ENCODE measurements at regions not wholly inside any gene's neighbourhood (a gene's known extent, or its start where the extent isn't known, plus 50 kb on each side); places are given as distances from the start of the nearest gene placed in this dataset.

DNA sequence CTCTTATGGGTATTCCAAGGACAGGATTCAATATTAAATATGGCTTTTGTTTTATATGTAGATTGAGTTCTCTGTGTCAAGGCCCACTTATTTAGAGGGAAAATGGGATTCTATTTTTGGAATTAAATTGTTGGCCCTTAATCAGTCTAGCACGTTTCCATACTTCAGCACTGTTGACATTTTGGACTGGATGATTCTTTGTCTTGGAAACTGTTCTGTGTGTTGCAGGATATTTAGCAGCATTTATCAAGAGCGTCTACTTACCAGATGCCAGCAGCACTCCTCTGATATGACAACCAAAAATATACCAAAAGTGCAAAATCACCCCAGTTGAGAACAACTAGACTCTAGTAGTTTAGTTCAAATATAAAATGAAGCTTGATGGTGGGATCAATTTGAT is 1027.0 kb upstream of the COX7C start:
- TF ChIP-seq, protein P1, sequence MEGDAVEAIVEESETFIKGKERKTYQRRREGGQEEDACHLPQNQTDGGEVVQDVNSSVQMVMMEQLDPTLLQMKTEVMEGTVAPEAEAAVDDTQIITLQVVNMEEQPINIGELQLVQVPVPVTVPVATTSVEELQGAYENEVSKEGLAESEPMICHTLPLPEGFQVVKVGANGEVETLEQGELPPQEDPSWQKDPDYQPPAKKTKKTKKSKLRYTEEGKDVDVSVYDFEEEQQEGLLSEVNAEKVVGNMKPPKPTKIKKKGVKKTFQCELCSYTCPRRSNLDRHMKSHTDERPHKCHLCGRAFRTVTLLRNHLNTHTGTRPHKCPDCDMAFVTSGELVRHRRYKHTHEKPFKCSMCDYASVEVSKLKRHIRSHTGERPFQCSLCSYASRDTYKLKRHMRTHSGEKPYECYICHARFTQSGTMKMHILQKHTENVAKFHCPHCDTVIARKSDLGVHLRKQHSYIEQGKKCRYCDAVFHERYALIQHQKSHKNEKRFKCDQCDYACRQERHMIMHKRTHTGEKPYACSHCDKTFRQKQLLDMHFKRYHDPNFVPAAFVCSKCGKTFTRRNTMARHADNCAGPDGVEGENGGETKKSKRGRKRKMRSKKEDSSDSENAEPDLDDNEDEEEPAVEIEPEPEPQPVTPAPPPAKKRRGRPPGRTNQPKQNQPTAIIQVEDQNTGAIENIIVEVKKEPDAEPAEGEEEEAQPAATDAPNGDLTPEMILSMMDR (IDR thresholded peaks at IDR 0.05; ENCODE audit: control insufficient read depth, extremely low read depth, insufficient read depth), result no peak
- H3K4me3 ChIP-seq (ENCODE audit: low read depth, low read length), result no peak overlapping the region
- no peak for DNase-seq (ENCODE audit: low read depth)

DNA sequence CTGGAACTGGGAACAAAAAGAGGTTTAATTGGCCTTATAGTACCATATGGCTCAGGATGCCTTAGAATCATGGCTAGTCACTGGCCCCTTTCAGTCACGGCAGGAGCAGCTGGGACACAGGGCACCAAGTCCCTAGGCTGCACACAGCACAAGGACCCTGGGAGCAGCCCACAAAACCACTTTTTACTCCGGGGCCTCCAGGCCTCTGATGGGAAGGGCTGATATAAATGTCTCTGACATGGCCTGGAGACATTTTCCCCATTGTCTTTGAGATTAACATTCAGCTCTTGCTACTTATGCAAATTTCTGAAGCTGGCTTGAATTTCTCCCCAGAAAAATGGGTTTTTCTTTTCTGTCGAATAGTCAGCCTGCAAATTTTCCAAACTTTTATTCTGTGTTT is 1026.4 kb upstream of the COX7C start:
- no peak overlapping the region for H3K4me3 ChIP-seq (ENCODE audit: low read depth, low read length)
- no peak for DNase-seq (ENCODE audit: low read depth)
- TF ChIP-seq, protein P1 (IDR thresholded peaks at IDR 0.05; ENCODE audit: control insufficient read depth, extremely low read depth, insufficient read depth), result no peak

DNA sequence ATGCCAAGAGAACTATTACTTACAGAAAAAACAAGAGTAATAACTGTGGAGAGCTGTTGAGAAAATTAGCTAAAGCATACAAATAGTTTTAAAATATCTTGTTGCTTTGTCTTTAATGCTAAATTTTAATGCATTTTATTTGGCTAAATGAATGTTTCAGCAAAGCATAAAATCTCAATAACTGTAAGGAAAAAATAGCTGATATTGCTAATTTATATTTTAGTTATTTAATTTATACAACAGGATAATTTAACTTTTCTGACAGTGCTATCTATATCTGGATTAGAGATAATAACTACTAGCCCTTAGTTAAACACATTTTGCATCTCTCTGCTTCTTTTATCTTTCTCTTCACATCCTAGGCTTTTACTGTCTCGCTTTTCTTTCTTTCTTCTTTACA is 1014.9 kb upstream of the COX7C start:
- TF ChIP-seq, protein P1 (IDR thresholded peaks at IDR 0.05; ENCODE audit: control insufficient read depth, extremely low read depth, insufficient read depth), result no peak
- no peak for DNase-seq (ENCODE audit: low read depth)

DNA sequence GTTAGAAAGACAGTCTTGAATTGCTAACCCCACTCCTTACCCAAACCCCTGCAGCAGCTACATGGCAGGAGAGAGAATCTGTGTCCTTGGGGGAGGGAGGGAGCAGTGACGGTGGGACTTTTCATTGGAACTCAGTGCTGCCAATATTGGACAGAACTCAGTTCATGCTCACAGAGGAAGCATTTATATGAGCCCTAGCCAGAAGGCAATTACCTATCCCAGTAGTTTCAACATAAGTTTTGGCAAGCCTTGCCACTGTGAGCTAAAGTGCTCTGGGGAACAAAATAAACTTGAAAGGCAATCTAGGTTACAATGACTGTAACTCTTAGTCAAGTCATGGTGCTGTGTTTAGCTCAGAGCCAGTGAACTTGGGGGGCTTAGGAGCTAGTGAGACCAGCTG is 1013.4 kb upstream of the COX7C start:
- DNase-seq (ENCODE audit: low read depth), result peak; percentile 41
- H3K4me3 ChIP-seq (ENCODE audit: low read depth, low read length), result no peak overlapping the region
- TF ChIP-seq, protein P1 (IDR thresholded peaks at IDR 0.05; ENCODE audit: control insufficient read depth, extremely low read depth, insufficient read depth), result no peak

More for the DNA sequence above, 1014.9 kb upstream of the COX7C start:
- H3K4me3 ChIP-seq (ENCODE audit: low read depth, low read length), result no peak overlapping the region

DNA sequence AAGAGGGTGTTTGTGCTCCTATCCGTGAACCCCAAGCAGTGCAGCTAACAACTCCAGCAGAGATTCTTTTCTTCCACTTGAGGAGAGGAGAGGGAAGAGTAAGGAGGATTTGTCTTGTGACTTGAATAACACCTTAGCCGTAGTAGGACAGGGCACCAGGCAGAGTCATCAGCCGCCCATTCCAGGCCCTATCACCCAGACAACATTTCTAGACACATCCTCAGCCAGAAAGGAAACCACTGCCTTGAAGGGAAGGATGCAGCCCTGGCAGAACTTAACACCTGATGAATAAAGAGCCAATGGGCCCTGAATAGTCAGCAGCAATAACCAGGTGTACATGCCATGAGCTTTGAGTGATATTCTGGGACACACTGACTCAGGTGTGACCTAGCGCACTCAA is 1013.0 kb upstream of the COX7C start:
- DNase-seq (ENCODE audit: low read depth), result no peak
- TF ChIP-seq, protein P1 (IDR thresholded peaks at IDR 0.05; ENCODE audit: control insufficient read depth, extremely low read depth, insufficient read depth), result no peak
- no peak overlapping the region for H3K4me3 ChIP-seq (ENCODE audit: low read depth, low read length)

DNA sequence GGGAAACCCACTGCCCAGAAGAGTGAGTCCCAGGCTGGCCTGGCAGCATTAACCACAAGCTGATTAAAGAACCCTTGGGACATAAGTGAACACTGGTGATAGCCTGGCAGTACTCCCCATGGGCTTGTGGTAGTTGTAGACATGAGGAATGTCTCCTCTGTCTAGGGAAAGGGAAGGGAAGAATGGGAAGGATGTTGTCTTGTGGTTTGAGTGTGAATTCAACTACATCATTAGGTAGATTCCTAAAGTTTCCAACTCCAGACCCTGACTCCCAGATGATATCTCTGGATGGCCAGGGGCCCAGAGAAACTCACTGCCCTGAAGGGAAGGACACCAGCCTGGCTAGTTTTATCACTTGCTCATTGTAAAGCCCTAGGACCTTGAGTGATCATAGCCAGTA is 1012.4 kb upstream of the COX7C start:
- TF ChIP-seq, protein P1 (IDR thresholded peaks at IDR 0.05; ENCODE audit: control insufficient read depth, extremely low read depth, insufficient read depth), result no peak
- DNase-seq (ENCODE audit: low read depth), result no peak
- H3K4me3 ChIP-seq (ENCODE audit: low read depth, low read length), result no peak overlapping the region

DNA sequence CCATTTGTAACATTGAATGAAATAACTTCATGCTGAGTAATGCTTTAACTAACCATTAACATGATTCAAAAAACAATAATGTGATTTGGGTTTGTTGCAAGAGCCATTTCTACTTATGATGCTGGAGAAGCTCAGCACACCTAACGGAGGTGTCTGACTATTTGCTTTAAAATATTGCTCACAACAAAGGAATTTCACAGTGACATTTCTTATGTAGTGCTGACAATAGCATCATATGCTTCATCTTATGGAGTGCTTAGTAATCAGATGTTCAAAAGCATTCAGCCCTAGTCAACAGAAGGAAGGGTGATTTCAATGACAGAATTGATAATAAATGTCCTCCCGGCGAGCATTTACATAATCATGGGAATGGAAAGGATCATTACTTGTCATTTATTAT is 1003.3 kb upstream of the COX7C start:
- H3K4me3 ChIP-seq (ENCODE audit: low read depth, low read length), result no peak overlapping the region
- TF ChIP-seq, protein P1 (IDR thresholded peaks at IDR 0.05; ENCODE audit: control insufficient read depth, extremely low read depth, insufficient read depth), result no peak
- DNase-seq (ENCODE audit: low read depth), result no peak

Data from LNCaP clone FGC (cell line).